GM12878 (cell line): ENCODE measurements at regions not wholly inside any gene's neighbourhood (a gene's known extent, or its start where the extent isn't known, plus 50 kb on each side); places are given as distances from the start of the nearest gene placed in this dataset.

Source experiments
- ATAC-seq: fragments of 200-7000 bp; cut with Tn5 transposase; 3 replicates; pipeline ENCODE4 v1.9.1; 2020; ENCODE audit warnings: mild to moderate bottlenecking, moderate library complexity
- BruUV-seq: library from RNA; stranded (reverse); fragments of 400-500 nt; replicated peaks from 2 replicates; lab custom pipeline; 2021; lab: Mats Ljungman, UMichigan
- CTCF ChIA-PET: fragments of 300-600 bp; sonication (Branson Sonifier 250); formaldehyde crosslinking; extraction: SDS; loops from one replicate; lab custom pipeline; 2021; ENCODE audit warnings: inconsistent platforms; lab: Yijun Ruan, JAX
- POLR2A ChIA-PET: fragments of 350-600 bp; formaldehyde crosslinking; extraction: SDS; loops from one replicate; lab custom pipeline; 2021; ENCODE audit warnings: inconsistent platforms; lab: Charles Lee
- RAD21 ChIA-PET: fragments of 300-600 bp; sonication (Branson Sonifier 250); formaldehyde crosslinking; loops from one replicate; lab custom pipeline; 2023; ENCODE audit warnings: antibody characterized with exemption; ENCODE audit not compliant: unreplicated experiment; lab: Charles Lee
- SMC1A ChIA-PET: fragments of 300-600 bp; sonication (Branson Sonifier 250); formaldehyde crosslinking; loops from one replicate; lab custom pipeline; 2023; ENCODE audit not compliant: unreplicated experiment, uncharacterized antibody; lab: Charles Lee
- DNase-seq: peaks from one replicate; pipeline ENCODE4 v3.0.0-alpha.2; 2011; ENCODE audit warnings: low read depth, low spot score
- FAIRE-seq: peaks from 3 replicates; lab custom pipeline; 2011; peaks lifted over from hg19 to GRCh38; lab: Jason Lieb, UNC
- H2AFZ ChIP-seq: 2 replicates; pipeline ENCODE4 v1.6.0; 2011; ENCODE audit warnings: low read depth, low read length, control low read depth; ENCODE audit not compliant: control insufficient read depth
- H3K27ac ChIP-seq: 2 replicates; pipeline ENCODE4 v1.5.1; 2011; ENCODE audit warnings: control low read depth; ENCODE audit not compliant: control insufficient read depth, insufficient read depth
- H3K27me3 ChIP-seq, 2 experiments: replicated peaks in 1 of 2; 2 replicates each; pipeline versions ENCODE4 v1.6.0 to v1.6.1; 2011; ENCODE audit warnings: low read length in 1 of 2; ENCODE audit not compliant: control insufficient read depth in 2 of 2, insufficient read depth in 2 of 2
- H3K36me3 ChIP-seq, 2 experiments: 2 replicates each; pipeline ENCODE4 v1.5.1; 2011; ENCODE audit warnings: low read length in 1 of 2; ENCODE audit not compliant: control insufficient read depth in 2 of 2, insufficient read depth in 2 of 2
- H3K4me1 ChIP-seq: 2 replicates; pipeline ENCODE4 v1.6.1; 2011; ENCODE audit warnings: mild to moderate bottlenecking, low read length, moderate library complexity, mixed read lengths; ENCODE audit not compliant: control insufficient read depth, insufficient read depth
- H3K4me2 ChIP-seq: 2 replicates; pipeline ENCODE4 v1.6.0; 2011; ENCODE audit warnings: control low read depth; ENCODE audit not compliant: control insufficient read depth, insufficient read depth
- H3K4me3 ChIP-seq: fragments of 200-600 bp; sonication (generic); 2 replicates; pipeline ENCODE4 v1.5.1; 2016
- H3K79me2 ChIP-seq: 2 replicates; pipeline ENCODE4 v1.6.0; 2011; ENCODE audit warnings: low read length; ENCODE audit not compliant: control insufficient read depth, insufficient read depth
- H3K9ac ChIP-seq: 2 replicates; pipeline ENCODE4 v1.8.0; 2011; ENCODE audit warnings: low read length, control low read depth, mixed read lengths; ENCODE audit not compliant: control insufficient read depth, insufficient read depth
- H3K9me3 ChIP-seq: replicated peaks from 3 replicates; pipeline ENCODE4 v1.5.1; 2011; ENCODE audit warnings: mild to moderate bottlenecking, low read length; ENCODE audit not compliant: control insufficient read depth, insufficient read depth
- H4K20me1 ChIP-seq: 2 replicates; pipeline ENCODE4 v1.6.0; 2011; ENCODE audit not compliant: control insufficient read depth, insufficient read depth
- BMI1 ChIP-seq: fragments of 450-650 bp; IDR thresholded peaks from 2 replicates; pipeline ENCODE4 v1.6.1; 2016; ENCODE audit warnings: mild to moderate bottlenecking, moderate library complexity, borderline replicate concordance
- CBFB ChIP-seq: IDR thresholded peaks from 2 replicates; pipeline ENCODE4 v1.6.1; 2016; ENCODE audit warnings: antibody characterized with exemption, low read depth
- CBX5 ChIP-seq: sonication (generic); IDR thresholded peaks from 2 replicates; pipeline ENCODE4 v1.6.1; 2016; ENCODE audit warnings: low read depth, moderate library complexity, mild to moderate bottlenecking, inconsistent platforms
- CEBPZ ChIP-seq: fragments of 150-350 bp; IDR thresholded peaks from 2 replicates; pipeline ENCODE4 v1.6.1; 2016; ENCODE audit warnings: low read depth, low read length
- CTCF ChIP-seq, 3 experiments: IDR thresholded peaks in 2 of 3; conservative IDR thresholded peaks in 1 of 3; 2 replicates each; pipeline ENCODE4 v1.5.1; 2011; ENCODE audit warnings: low read depth in 3 of 3, low read length in 3 of 3, mild to moderate bottlenecking in 3 of 3, control low read depth in 2 of 3, moderate library complexity in 2 of 3, inconsistent platforms in 1 of 3, mixed read lengths in 1 of 3; ENCODE audit not compliant: control insufficient read depth in 2 of 3, insufficient read depth in 1 of 3; ENCODE audit errors: extremely low read depth in 1 of 3
- CUX1 ChIP-seq: IDR thresholded peaks from 2 replicates; pipeline ENCODE4 v1.6.1; 2012; ENCODE audit warnings: improper control_type of control experiment, low read depth, low read length; ENCODE audit not compliant: insufficient replicate concordance
- E4F1 ChIP-seq: fragments of 450-650 bp; IDR thresholded peaks from 2 replicates; pipeline ENCODE4 v1.6.1; 2018; ENCODE audit warnings: borderline replicate concordance, mild to moderate bottlenecking; ENCODE audit not compliant: partially characterized antibody
- POLR2AphosphoS2 ChIP-seq: IDR thresholded peaks from 2 replicates; pipeline ENCODE4 v1.6.1; 2011; ENCODE audit warnings: low read depth, mild to moderate bottlenecking, low read length, improper control_type of control experiment, moderate library complexity
- RAD21 ChIP-seq: IDR thresholded peaks from 2 replicates; pipeline ENCODE4 v1.6.1; 2011; ENCODE audit warnings: mild to moderate bottlenecking, low read depth, low read length, moderate library complexity; ENCODE audit not compliant: insufficient read depth
- SMARCA5 ChIP-seq: fragments of 450-650 bp; IDR thresholded peaks from 2 replicates; pipeline ENCODE4 v1.6.1; 2017; ENCODE audit warnings: mild to moderate bottlenecking
- ZNF384 ChIP-seq: IDR thresholded peaks from 2 replicates; pipeline ENCODE4 v1.6.1; 2012; ENCODE audit warnings: low read depth, mild to moderate bottlenecking, low read length, improper control_type of control experiment, borderline replicate concordance
- WGBS: methylation state at CpG from one replicate; pipeline ENCODE4 v1.1.6; 2016; ENCODE audit warnings: low lambda C conversion rate; ENCODE audit not compliant: insufficient replicate concordance, insufficient coverage; ENCODE audit errors: missing lambda C conversion rate; 5-methylcytosine and 5-hydroxymethylcytosine counted together
- in situ Hi-C: fragments of 300-500 bp; cut with MboI; formaldehyde crosslinking; loops from 9 replicates; pipeline ENCODE4 v1.14.3; 2018; ENCODE audit warnings: mixed read lengths
- intact Hi-C: fragments of 100-400 bp; cut with micrococcal nuclease; formaldehyde crosslinking; loops from one replicate; pipeline ENCODE4 v1.14.2; 2022; ENCODE audit not compliant: unreplicated experiment

GRCh38 chr6:120137492-120137891 is 787.9 kb upstream of the MAN1A1 start:
- no peak for DNase-seq
- Histone ChIP-seq H3K9ac (no peak overlapping the region), H2AFZ (no peak overlapping the region), H3K4me3 (no peak overlapping the region), H3K4me1 (no peaks in the 10 kb centered on the region), H3K36me3 (no peaks in the 10 kb centered on the region), H3K4me2 (no peak overlapping the region), H3K9me3 (no peaks in the 10 kb centered on the region; the same call in 2 of the 3 replicates), H3K27me3 (no peaks in the 10 kb centered on the region), H4K20me1 (no peaks in the 10 kb centered on the region), H3K27ac (no peak overlapping the region), H3K79me2 (no peaks in the 10 kb centered on the region)
- RAD21 ChIA-PET: no interaction called here
- intact Hi-C loops: no loop called here
- FAIRE-seq: no peak
- WGBS: 17% methylated on average over 2 of the region's 2 CpGs
- POLR2A ChIA-PET: no interaction called here
- CTCF ChIA-PET: no interaction called here
- no TSS peak for BruUV-seq
- SMC1A ChIA-PET: no interaction called here
- ATAC-seq: no peak
- in situ Hi-C loops: no loop called here
- no peak for TF ChIP-seq CBFB
- TF ChIP-seq RAD21: no peak
- TF ChIP-seq E4F1: no peak
- TF ChIP-seq SMARCA5: no peak
- no peak for TF ChIP-seq ZNF384
- no peak for TF ChIP-seq CUX1
- TF ChIP-seq CBX5: no peak
- TF ChIP-seq CTCF (IDR thresholded peaks at IDR 0.05 in 2 of 3, conservative IDR thresholded peaks at IDR 0.05 in 1 of 3; ENCODE audit: control insufficient read depth in 2 of 3, extremely low read depth in 1 of 3, insufficient read depth in 1 of 3, low read depth in 3 of 3, low read length in 3 of 3): no peak
- no peak for TF ChIP-seq CEBPZ
- no peak for TF ChIP-seq BMI1
- no peak for TF ChIP-seq POLR2AphosphoS2
